ENCODE measurements at regions not wholly inside any gene's neighbourhood (a gene's known extent, or its start where the extent isn't known, plus 50 kb on each side); places are given as distances from the start of the nearest gene placed in this dataset.

DNA sequence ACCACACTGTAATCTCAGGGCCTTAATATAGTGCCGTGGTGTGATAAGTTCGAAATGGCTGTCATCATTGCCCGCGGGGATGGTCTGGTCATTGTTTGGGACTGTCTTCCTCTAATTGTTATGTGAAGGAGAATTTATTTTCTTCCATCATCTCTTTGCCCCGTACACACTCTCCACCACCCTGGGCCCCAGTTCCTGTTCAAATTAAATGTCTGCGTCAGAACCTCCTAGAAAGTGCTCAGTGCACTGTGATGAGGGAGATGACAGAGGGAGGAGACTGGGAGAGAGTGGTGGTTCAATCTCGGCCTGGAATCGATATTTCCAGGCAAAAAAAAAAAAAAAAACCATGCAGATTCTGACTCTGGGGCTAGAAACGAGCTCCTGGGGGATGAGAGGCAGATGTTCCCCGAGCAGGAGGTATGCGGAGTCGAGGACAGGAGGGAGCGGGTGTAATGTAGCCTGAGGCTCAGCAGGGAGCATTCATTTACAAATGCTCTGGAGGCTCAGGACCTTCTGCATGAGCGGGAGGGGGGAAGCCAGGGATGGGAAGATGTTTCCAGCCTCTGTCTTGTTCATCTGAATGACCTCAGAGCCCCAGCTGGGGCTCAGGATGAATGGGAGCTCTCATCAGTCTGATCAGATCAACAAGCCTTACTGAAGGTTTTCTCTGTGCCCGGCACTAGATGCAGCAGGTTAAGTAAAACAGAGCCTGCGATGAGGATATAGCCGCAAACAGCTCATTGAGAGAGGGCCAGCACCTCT lies 219.5 kb downstream of the TBX5 start:
- no peak overlapping the region for H3K27ac ChIP-seq
- no peaks in the 10 kb centered on the region for H3K79me2 ChIP-seq
- H2AFZ ChIP-seq, result no peak overlapping the region
- 43% methylated on average over 17 of the region's 17 CpGs for whole genome bisulfite sequencing (ENCODE audit: low lambda C conversion rate, missing lambda C conversion rate)
- H3K9me3 ChIP-seq (ENCODE audit: low read depth), result no peaks in the 10 kb centered on the region
- H3K27me3 ChIP-seq, result peaks cover 21% of the 10 kb centered on the region
- no peaks in the 10 kb centered on the region for H4K20me1 ChIP-seq (ENCODE audit: insufficient read depth, poor library complexity, severe bottlenecking)
- TF ChIP-seq, protein P1, sequence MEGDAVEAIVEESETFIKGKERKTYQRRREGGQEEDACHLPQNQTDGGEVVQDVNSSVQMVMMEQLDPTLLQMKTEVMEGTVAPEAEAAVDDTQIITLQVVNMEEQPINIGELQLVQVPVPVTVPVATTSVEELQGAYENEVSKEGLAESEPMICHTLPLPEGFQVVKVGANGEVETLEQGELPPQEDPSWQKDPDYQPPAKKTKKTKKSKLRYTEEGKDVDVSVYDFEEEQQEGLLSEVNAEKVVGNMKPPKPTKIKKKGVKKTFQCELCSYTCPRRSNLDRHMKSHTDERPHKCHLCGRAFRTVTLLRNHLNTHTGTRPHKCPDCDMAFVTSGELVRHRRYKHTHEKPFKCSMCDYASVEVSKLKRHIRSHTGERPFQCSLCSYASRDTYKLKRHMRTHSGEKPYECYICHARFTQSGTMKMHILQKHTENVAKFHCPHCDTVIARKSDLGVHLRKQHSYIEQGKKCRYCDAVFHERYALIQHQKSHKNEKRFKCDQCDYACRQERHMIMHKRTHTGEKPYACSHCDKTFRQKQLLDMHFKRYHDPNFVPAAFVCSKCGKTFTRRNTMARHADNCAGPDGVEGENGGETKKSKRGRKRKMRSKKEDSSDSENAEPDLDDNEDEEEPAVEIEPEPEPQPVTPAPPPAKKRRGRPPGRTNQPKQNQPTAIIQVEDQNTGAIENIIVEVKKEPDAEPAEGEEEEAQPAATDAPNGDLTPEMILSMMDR (IDR thresholded peaks at IDR 0.05; ENCODE audit: poor library complexity), result no peak
- TF ChIP-seq EZH2phosphoT487 (IDR thresholded peaks at IDR 0.05; ENCODE audit: low read depth, severe bottlenecking, unreplicated experiment) (no peak), EZH2 (IDR thresholded peaks at IDR 0.05; ENCODE audit: borderline replicate concordance) (no peak)
- no peak overlapping the region for H3K4me3 ChIP-seq
- no peak overlapping the region for H3K4me2 ChIP-seq
- H3K36me3 ChIP-seq (replicated peaks; ENCODE audit: insufficient read depth, low read depth), result no peaks in the 10 kb centered on the region
- no peaks in the 10 kb centered on the region for H3K4me1 ChIP-seq (ENCODE audit: insufficient read depth)
- no peak for DNase-seq (ENCODE audit: low spot score)
- H3K9me2 ChIP-seq (replicated peaks; ENCODE audit: insufficient read depth), result no peaks in the 10 kb centered on the region

- no peaks in the 10 kb centered on the region for H3K79me2 ChIP-seq
- no peaks in the 10 kb centered on the region for H3K4me1 ChIP-seq (ENCODE audit: insufficient read depth)
- H3K27ac ChIP-seq, result no peak overlapping the region
- H2AFZ ChIP-seq, result no peak overlapping the region
- no peak for DNase-seq (ENCODE audit: low spot score)
- no peaks in the 10 kb centered on the region for H3K36me3 ChIP-seq (replicated peaks; ENCODE audit: insufficient read depth, low read depth)
- TF ChIP-seq EZH2 (IDR thresholded peaks at IDR 0.05; ENCODE audit: borderline replicate concordance) (no peak), EZH2phosphoT487 (IDR thresholded peaks at IDR 0.05; ENCODE audit: low read depth, severe bottlenecking, unreplicated experiment) (no peak)
- TF ChIP-seq, protein P1 (IDR thresholded peaks at IDR 0.05; ENCODE audit: poor library complexity), result no peak
- H4K20me1 ChIP-seq (ENCODE audit: insufficient read depth, poor library complexity, severe bottlenecking), result no peaks in the 10 kb centered on the region
- no peaks in the 10 kb centered on the region for H3K9me3 ChIP-seq (ENCODE audit: low read depth)
- H3K4me3 ChIP-seq, result no peak overlapping the region
- no peak overlapping the region for H3K4me2 ChIP-seq
- H3K27me3 ChIP-seq, result peaks cover 24% of the 10 kb centered on the region
- no peaks in the 10 kb centered on the region for H3K9me2 ChIP-seq (replicated peaks; ENCODE audit: insufficient read depth)
- 81% methylated on average over 5 of the region's 5 CpGs for WGBS (ENCODE audit: low lambda C conversion rate, missing lambda C conversion rate)
Measured at GRCh38 chr12:114185036-114185435, 218.9 kb upstream of the RBM19 start.

DNA sequence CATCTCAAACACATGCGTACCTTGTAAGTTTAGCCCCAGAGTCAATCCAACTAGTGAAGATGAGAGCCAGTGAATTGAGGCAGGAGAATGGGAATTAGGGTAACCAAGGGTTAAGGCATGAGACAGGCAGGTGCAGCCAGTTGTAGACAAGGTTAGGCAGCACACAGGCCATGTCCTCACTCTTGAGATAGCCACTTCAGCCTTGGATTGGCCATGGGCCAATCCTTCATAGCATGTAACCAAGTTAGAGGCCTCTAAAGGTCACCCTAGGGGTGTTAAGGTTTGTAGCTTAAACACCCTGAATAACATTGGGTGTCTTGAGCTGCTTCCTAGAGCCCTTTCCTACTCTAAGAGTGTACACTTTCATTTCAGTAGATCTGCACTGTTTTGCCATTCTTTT lies 208.2 kb upstream of the RBM19 start:
- no peak for DNase-seq (ENCODE audit: low spot score)
- Histone ChIP-seq H3K4me2 (no peak overlapping the region), H3K9me3 (ENCODE audit: low read depth) (no peaks in the 10 kb centered on the region), H3K27ac (no peak overlapping the region), H2AFZ (no peak overlapping the region), H3K4me3 (no peak overlapping the region), H3K27me3 (peaks cover 7% of the 10 kb centered on the region), H3K36me3 (replicated peaks; ENCODE audit: insufficient read depth, low read depth) (no peaks in the 10 kb centered on the region), H3K4me1 (ENCODE audit: insufficient read depth) (no peaks in the 10 kb centered on the region), H4K20me1 (ENCODE audit: insufficient read depth, poor library complexity, severe bottlenecking) (no peaks in the 10 kb centered on the region), H3K9me2 (replicated peaks; ENCODE audit: insufficient read depth) (no peaks in the 10 kb centered on the region), H3K79me2 (no peaks in the 10 kb centered on the region)
- 100% methylated on average over 1 of the region's 1 CpG for WGBS (ENCODE audit: low lambda C conversion rate, missing lambda C conversion rate)
- TF ChIP-seq EZH2 (IDR thresholded peaks at IDR 0.05; ENCODE audit: borderline replicate concordance) (no peak), EZH2phosphoT487 (IDR thresholded peaks at IDR 0.05; ENCODE audit: low read depth, severe bottlenecking, unreplicated experiment) (no peak)
- TF ChIP-seq, protein P1 (IDR thresholded peaks at IDR 0.05; ENCODE audit: poor library complexity), result no peak

All from hepatocyte (in vitro differentiated cells).